GM12878 (cell line): ENCODE measurements at regions not wholly inside any gene's neighbourhood (a gene's known extent, or its start where the extent isn't known, plus 50 kb on each side); places are given as distances from the start of the nearest gene placed in this dataset.

Source experiments
- ATAC-seq: fragments of 200-7000 bp; cut with Tn5 transposase; 3 replicates; pipeline ENCODE4 v1.9.1; 2020; ENCODE audit warnings: mild to moderate bottlenecking, moderate library complexity
- BruUV-seq: library from RNA; stranded (reverse); fragments of 400-500 nt; replicated peaks from 2 replicates; lab custom pipeline; 2021; lab: Mats Ljungman, UMichigan
- CTCF ChIA-PET: fragments of 300-600 bp; sonication (Branson Sonifier 250); formaldehyde crosslinking; extraction: SDS; loops from one replicate; lab custom pipeline; 2021; ENCODE audit warnings: inconsistent platforms; lab: Yijun Ruan, JAX
- POLR2A ChIA-PET: fragments of 350-600 bp; formaldehyde crosslinking; extraction: SDS; loops from one replicate; lab custom pipeline; 2021; ENCODE audit warnings: inconsistent platforms; lab: Charles Lee
- RAD21 ChIA-PET: fragments of 300-600 bp; sonication (Branson Sonifier 250); formaldehyde crosslinking; loops from one replicate; lab custom pipeline; 2023; ENCODE audit warnings: antibody characterized with exemption; ENCODE audit not compliant: unreplicated experiment; lab: Charles Lee
- SMC1A ChIA-PET: fragments of 300-600 bp; sonication (Branson Sonifier 250); formaldehyde crosslinking; loops from one replicate; lab custom pipeline; 2023; ENCODE audit not compliant: unreplicated experiment, uncharacterized antibody; lab: Charles Lee
- DNase-seq: peaks from one replicate; pipeline ENCODE4 v3.0.0-alpha.2; 2011; ENCODE audit warnings: low read depth, low spot score
- FAIRE-seq: peaks from 3 replicates; lab custom pipeline; 2011; peaks lifted over from hg19 to GRCh38; lab: Jason Lieb, UNC
- H2AFZ ChIP-seq: 2 replicates; pipeline ENCODE4 v1.6.0; 2011; ENCODE audit warnings: low read depth, low read length, control low read depth; ENCODE audit not compliant: control insufficient read depth
- H3K27ac ChIP-seq: 2 replicates; pipeline ENCODE4 v1.5.1; 2011; ENCODE audit warnings: control low read depth; ENCODE audit not compliant: control insufficient read depth, insufficient read depth
- H3K27me3 ChIP-seq, 2 experiments: replicated peaks in 1 of 2; 2 replicates each; pipeline versions ENCODE4 v1.6.0 to v1.6.1; 2011; ENCODE audit warnings: low read length in 1 of 2; ENCODE audit not compliant: control insufficient read depth in 2 of 2, insufficient read depth in 2 of 2
- H3K36me3 ChIP-seq, 2 experiments: 2 replicates each; pipeline ENCODE4 v1.5.1; 2011; ENCODE audit warnings: low read length in 1 of 2; ENCODE audit not compliant: control insufficient read depth in 2 of 2, insufficient read depth in 2 of 2
- H3K4me1 ChIP-seq: 2 replicates; pipeline ENCODE4 v1.6.1; 2011; ENCODE audit warnings: mild to moderate bottlenecking, low read length, moderate library complexity, mixed read lengths; ENCODE audit not compliant: control insufficient read depth, insufficient read depth
- H3K4me2 ChIP-seq: 2 replicates; pipeline ENCODE4 v1.6.0; 2011; ENCODE audit warnings: control low read depth; ENCODE audit not compliant: control insufficient read depth, insufficient read depth
- H3K4me3 ChIP-seq: fragments of 200-600 bp; sonication (generic); 2 replicates; pipeline ENCODE4 v1.5.1; 2016
- H3K79me2 ChIP-seq: 2 replicates; pipeline ENCODE4 v1.6.0; 2011; ENCODE audit warnings: low read length; ENCODE audit not compliant: control insufficient read depth, insufficient read depth
- H3K9ac ChIP-seq: 2 replicates; pipeline ENCODE4 v1.8.0; 2011; ENCODE audit warnings: low read length, control low read depth, mixed read lengths; ENCODE audit not compliant: control insufficient read depth, insufficient read depth
- H3K9me3 ChIP-seq: replicated peaks from 3 replicates; pipeline ENCODE4 v1.5.1; 2011; ENCODE audit warnings: mild to moderate bottlenecking, low read length; ENCODE audit not compliant: control insufficient read depth, insufficient read depth
- H4K20me1 ChIP-seq: 2 replicates; pipeline ENCODE4 v1.6.0; 2011; ENCODE audit not compliant: control insufficient read depth, insufficient read depth
- CUX1 ChIP-seq: IDR thresholded peaks from 2 replicates; pipeline ENCODE4 v1.6.1; 2012; ENCODE audit warnings: improper control_type of control experiment, low read depth, low read length; ENCODE audit not compliant: insufficient replicate concordance
- ETV6 ChIP-seq, 2 experiments: fragments of 450-650 bp in 1 of 2; IDR thresholded peaks in 1 of 2; conservative IDR thresholded peaks in 1 of 2; 2 replicates each; pipeline ENCODE4 v1.6.1; 2014; ENCODE audit warnings: antibody characterized with exemption in 1 of 2, borderline replicate concordance in 1 of 2, low read depth in 1 of 2, mild to moderate bottlenecking in 1 of 2, moderate library complexity in 1 of 2
- PBX3 ChIP-seq: IDR thresholded peaks from 2 replicates; pipeline ENCODE4 v1.6.1; 2011; ENCODE audit warnings: mild to moderate bottlenecking, low read depth, low read length, moderate library complexity; ENCODE audit not compliant: insufficient replicate concordance
- WGBS: methylation state at CpG from one replicate; pipeline ENCODE4 v1.1.6; 2016; ENCODE audit warnings: low lambda C conversion rate; ENCODE audit not compliant: insufficient replicate concordance, insufficient coverage; ENCODE audit errors: missing lambda C conversion rate; 5-methylcytosine and 5-hydroxymethylcytosine counted together
- in situ Hi-C: fragments of 300-500 bp; cut with MboI; formaldehyde crosslinking; loops from 9 replicates; pipeline ENCODE4 v1.14.3; 2018; ENCODE audit warnings: mixed read lengths
- intact Hi-C: fragments of 100-400 bp; cut with micrococcal nuclease; formaldehyde crosslinking; loops from one replicate; pipeline ENCODE4 v1.14.2; 2022; ENCODE audit not compliant: unreplicated experiment

GRCh38 chr1:114292835-114293234, 139.2 kb upstream of the SYT6 start:
- H2AFZ ChIP-seq, result no peak overlapping the region
- FAIRE-seq, result no peak
- no peaks in the 10 kb centered on the region for H3K36me3 ChIP-seq
- ChIA-PET CTCF (interaction anchor here (2.1 kb wide), 1 partner anchor 10 kb away, joined by 11 read pairs; no protein-coding TSS in a partner anchor), POLR2A (no interaction called here), RAD21 (no interaction called here), SMC1A (no interaction called here)
- H4K20me1 ChIP-seq, result no peaks in the 10 kb centered on the region
- H3K79me2 ChIP-seq, result no peaks in the 10 kb centered on the region
- BruUV-seq, result no TSS peak
- H3K4me2 ChIP-seq, result no peak overlapping the region
- H3K4me1 ChIP-seq, result no peaks in the 10 kb centered on the region
- intact Hi-C loops, result no loop called here
- no peak for DNase-seq
- WGBS, result 33% methylated on average over 2 of the region's 2 CpGs
- in situ Hi-C loops, result no loop called here
- no peaks in the 10 kb centered on the region for H3K9me3 ChIP-seq
- H3K9ac ChIP-seq, result no peak overlapping the region
- H3K4me3 ChIP-seq, result no peak overlapping the region
- H3K27me3 ChIP-seq, result no peaks in the 10 kb centered on the region; a peak in 1 of 4 replicates
- no peak for ATAC-seq
- TF ChIP-seq PBX3, result no peak
- no peak for TF ChIP-seq CUX1
- TF ChIP-seq ETV6 (conservative IDR thresholded peaks at IDR 0.05 in 1 of 2, IDR thresholded peaks at IDR 0.05 in 1 of 2; ENCODE audit: borderline replicate concordance in 1 of 2, low read depth in 1 of 2), result no peak
- H3K27ac ChIP-seq, result no peak overlapping the region
